ENCODE measurements at regions not wholly inside any gene's neighbourhood (a gene's known extent, or its start where the extent isn't known, plus 50 kb on each side); places are given as distances from the start of the nearest gene placed in this dataset.

- TF ChIP-seq TCF7L2 (IDR thresholded peaks at IDR 0.05; ENCODE audit: borderline replicate concordance, extremely low read depth, insufficient read depth, insufficient read length) (no peak), SRF (IDR thresholded peaks at IDR 0.05; ENCODE audit: low read depth) (no peak), SP1 (IDR thresholded peaks at IDR 0.05; ENCODE audit: low read depth) (no peak), FOSL1 (IDR thresholded peaks at IDR 0.05; ENCODE audit: low read depth) (no peak), RAD21 (IDR thresholded peaks at IDR 0.05; ENCODE audit: low read depth) (no peak), ZFX (IDR thresholded peaks at IDR 0.05) (no peak), ZNF274 (IDR thresholded peaks at IDR 0.05; ENCODE audit: low read depth, low read length) (no peak), JUND (IDR thresholded peaks at IDR 0.05) (no peak), POLR2AphosphoS5 (IDR thresholded peaks at IDR 0.05; ENCODE audit: low read depth, low read length) (no peak), EGR1 (IDR thresholded peaks at IDR 0.05; ENCODE audit: low read depth) (no peak), POLR2A (IDR thresholded peaks at IDR 0.05; ENCODE audit: borderline replicate concordance, extremely low read depth, insufficient read depth, insufficient read length) (no peak), REST (IDR thresholded peaks at IDR 0.05; ENCODE audit: low read depth) (no peak), EZH2 (IDR thresholded peaks at IDR 0.05) (no peak), ZBTB33 (IDR thresholded peaks at IDR 0.05; ENCODE audit: extremely low read depth, insufficient replicate concordance, low read length) (no peak)
- TF ChIP-seq, protein P1, sequence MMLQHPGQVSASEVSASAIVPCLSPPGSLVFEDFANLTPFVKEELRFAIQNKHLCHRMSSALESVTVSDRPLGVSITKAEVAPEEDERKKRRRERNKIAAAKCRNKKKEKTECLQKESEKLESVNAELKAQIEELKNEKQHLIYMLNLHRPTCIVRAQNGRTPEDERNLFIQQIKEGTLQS (IDR thresholded peaks at IDR 0.05): no peak
- H3K4me3 ChIP-seq (replicated peaks in 1 of 2; ENCODE audit: low read depth in 1 of 2, low read length in 2 of 2): no peak overlapping the region
- ChIA-PET POLR2A (interaction anchor here (0.9 kb wide), 1 partner anchor 78 kb away, joined by 4 read pairs; no protein-coding TSS in a partner anchor), CTCF (interaction anchor here (1.0 kb wide), 1 partner anchor 127 kb away, joined by 3 read pairs; no protein-coding TSS in a partner anchor), RAD21 (ENCODE audit: low non-redundant PET in 1 of 2, low total read pairs in 2 of 2, uncharacterized antibody in 2 of 2, unreplicated experiment in 2 of 2) (no interaction called here)
- H3K27ac ChIP-seq (ENCODE audit: low read depth, low read length): no peak overlapping the region
- H2AFZ ChIP-seq (ENCODE audit: low read depth, low read length, poor library complexity, severe bottlenecking): no peak overlapping the region
- H3K4me1 ChIP-seq (ENCODE audit: control insufficient read depth in 1 of 2, insufficient read depth in 2 of 2, low read length in 2 of 2): no peaks in the 10 kb centered on the region
- intact Hi-C loops (cut with micrococcal nuclease): no loop called here
- no TSS peak for BruUV-seq (replicated peaks)
- no peaks in the 10 kb centered on the region for H3K9me3 ChIP-seq (ENCODE audit: control insufficient read depth in 1 of 2, insufficient read depth in 1 of 2, low read depth in 1 of 2, low read length in 2 of 2)
- no peaks in the 10 kb centered on the region for H4K20me1 ChIP-seq (ENCODE audit: insufficient read depth)
- peaks cover 36% of the 10 kb centered on the region for H3K27me3 ChIP-seq (ENCODE audit: insufficient read depth, low read length)
- H3K9me2 ChIP-seq (ENCODE audit: insufficient read depth): no peaks in the 10 kb centered on the region
- ATAC-seq (no peak), DNase-seq (ENCODE audit: low read depth, low spot score) (no peak)
- H3K4me2 ChIP-seq (ENCODE audit: low read length): no peak overlapping the region
- no peaks in the 10 kb centered on the region for H3K36me3 ChIP-seq (ENCODE audit: control insufficient read depth in 1 of 2, insufficient read depth in 2 of 2, low read length in 2 of 2)
- H3K79me2 ChIP-seq (ENCODE audit: insufficient read depth, low read length): no peaks in the 10 kb centered on the region
- no peak overlapping the region for H3K9ac ChIP-seq (ENCODE audit: low read length)
These were observed 76.9 kb upstream of the LANCL2 start for GRCh38 chr7:55288070-55288824.
